Body of pancreas (tissue), 4 donors: ENCODE measurements at regions not wholly inside any gene's neighbourhood (a gene's known extent, or its start where the extent isn't known, plus 50 kb on each side); places are given as distances from the start of the nearest gene placed in this dataset.

ENCODE experiments used
- ATAC-seq: fragments of 150-250 bp; one replicate; pipeline ENCODE4 v1.9.1; 2016
- DNase-seq, 4 donors: peaks; one replicate each; pipeline ENCODE4 v3.0.0-alpha.2; 2019
- H3K27ac ChIP-seq, 4 donors: fragments of 200-600 bp; sonication (generic); 1 replicate in 3 of 4; 2 replicates in 1 of 4; pipeline versions ENCODE4 v1.5.1 to v1.6.1; 2016 to 2019; ENCODE audit warnings: mild to moderate bottlenecking in 1 of 4, mixed read lengths in 1 of 4, moderate library complexity in 1 of 4
- H3K27me3 ChIP-seq, 2 donors: fragments of 200-600 bp; sonication (generic); one replicate each; pipeline ENCODE4 v1.6.0; 2016; ENCODE audit warnings: mild to moderate bottlenecking in 1 of 2
- H3K36me3 ChIP-seq, 2 donors: fragments of 200-600 bp; sonication (generic); replicated peaks in 1 of 2; 2 replicates each; pipeline ENCODE4 v1.5.1; 2016; ENCODE audit warnings: low read depth in 2 of 2; ENCODE audit not compliant: insufficient read depth in 1 of 2
- H3K4me1 ChIP-seq: fragments of 200-600 bp; sonication (generic); one replicate; pipeline ENCODE4 v1.6.0; 2016
- H3K4me3 ChIP-seq, 2 donors: fragments of 200-600 bp; sonication (generic); 1 replicate in 1 of 2; 2 replicates in 1 of 2; pipeline ENCODE4 v1.5.1; 2016 to 2019
- H3K9me3 ChIP-seq, 3 donors: fragments of 200-600 bp; sonication (generic); 1 replicate in 2 of 3; 2 replicates in 1 of 3; pipeline ENCODE4 v1.5.1; 2016
- CTCF ChIP-seq, 7 experiments: fragments of 450-650 bp in 4 of 7; fragments of 200-600 bp in 3 of 7; sonication (generic) in 3 of 7; IDR thresholded peaks; one replicate each; pipeline ENCODE4 v1.5.1; 2016 to 2019; ENCODE audit warnings: antibody characterized with exemption in 7 of 7
- POLR2A ChIP-seq, 3 donors: fragments of 450-650 bp; IDR thresholded peaks; one replicate each; pipeline ENCODE4 v1.6.1; 2016; ENCODE audit warnings: antibody characterized with exemption in 3 of 3, mild to moderate bottlenecking in 2 of 3
- WGBS, 2 donors: methylation state at CpG; one replicate each; pipeline ENCODE4 v1.1.5; 2017; 5-methylcytosine and 5-hydroxymethylcytosine counted together
- intact Hi-C: fragments of 100-400 bp; cut with DNase I; formaldehyde crosslinking; loops from one replicate; pipeline ENCODE4 v1.15.1; 2023

- H3K27me3 ChIP-seq: no peaks in the 10 kb centered on the region
- peaks cover 0 to 7% (median 0%) of the 10 kb centered on the region in 3 donors for H3K9me3 ChIP-seq
- no peaks in the 10 kb centered on the region for H3K36me3 ChIP-seq
- H3K27ac ChIP-seq: no peak overlapping the region
- H3K4me3 ChIP-seq: no peak overlapping the region
- TF ChIP-seq POLR2A (IDR thresholded peaks at IDR 0.05) (no peak), CTCF (IDR thresholded peaks at IDR 0.05) (no peak)
- no peaks in the 10 kb centered on the region for H3K4me1 ChIP-seq
- intact Hi-C loops: no loop called here
- 58 to 61% methylated on average over 2 of the region's 2 CpGs for WGBS, 2 donors
- DNase-seq (no peak), ATAC-seq (no peak)
Observed at GRCh38 chr21:30081506-30081905, 85.1 kb downstream of the CLDN17 start.

- ATAC-seq: peak; percentile 42
- Histone ChIP-seq H3K27ac (no peak overlapping the region), H3K4me1 (no peaks in the 10 kb centered on the region), H3K4me3 (no peak overlapping the region), H3K27me3 (no peaks in the 10 kb centered on the region), H3K36me3 (no peaks in the 10 kb centered on the region), H3K9me3 (peaks cover 0 to 8% (median 0%) of the 10 kb centered on the region in 3 donors)
- DNase-seq: peak in 3 of 4 donors; percentile 17 to 42 (median 19)
- no peak for TF ChIP-seq POLR2A (IDR thresholded peaks at IDR 0.05)
- peak in 4 of 7 experiments; percentile 18 to 31 (median 20) for TF ChIP-seq CTCF (IDR thresholded peaks at IDR 0.05)
- WGBS, 2 donors: 4 to 7% methylated on average over 4 of the region's 4 CpGs
- intact Hi-C loops: no loop called here
Observed at GRCh38 chr21:30072496-30072895, 94.1 kb downstream of the CLDN17 start.

- H3K27me3 ChIP-seq: no peaks in the 10 kb centered on the region
- ATAC-seq (no peak), DNase-seq (no peak)
- intact Hi-C loops: no loop called here
- H3K4me1 ChIP-seq: no peaks in the 10 kb centered on the region
- no peaks in the 10 kb centered on the region for H3K36me3 ChIP-seq
- H3K4me3 ChIP-seq: no peak overlapping the region
- WGBS, 2 donors: 0 to 4% methylated on average over 1 of the region's 1 CpG
- H3K27ac ChIP-seq: no peak overlapping the region
- TF ChIP-seq POLR2A (IDR thresholded peaks at IDR 0.05) (no peak), CTCF (IDR thresholded peaks at IDR 0.05) (no peak)
- no peaks in the 10 kb centered on the region for H3K9me3 ChIP-seq
Observed at GRCh38 chr21:30058928-30059327, 107.7 kb downstream of the CLDN17 start.

GRCh38 chr21:30057108-30057507, 109.5 kb downstream of the CLDN17 start:
- H3K4me1 ChIP-seq: no peaks in the 10 kb centered on the region
- DNase-seq: no peak
- H3K27ac ChIP-seq: no peak overlapping the region
- no peaks in the 10 kb centered on the region for H3K36me3 ChIP-seq
- TF ChIP-seq POLR2A (IDR thresholded peaks at IDR 0.05) (no peak), CTCF (IDR thresholded peaks at IDR 0.05) (no peak)
- H3K27me3 ChIP-seq: no peaks in the 10 kb centered on the region
- 52 to 67% methylated on average over 3 of the region's 3 CpGs for WGBS, 2 donors
- ATAC-seq: no peak
- intact Hi-C loops: no loop called here
- no peaks in the 10 kb centered on the region for H3K9me3 ChIP-seq
- no peak overlapping the region for H3K4me3 ChIP-seq

GRCh38 chr21:30048570-30048969, 108.8 kb upstream of the GRIK1 start:
- Histone ChIP-seq H3K27ac (no peak overlapping the region), H3K4me3 (no peak overlapping the region), H3K9me3 (no peaks in the 10 kb centered on the region), H3K27me3 (no peaks in the 10 kb centered on the region), H3K4me1 (no peaks in the 10 kb centered on the region), H3K36me3 (no peaks in the 10 kb centered on the region)
- intact Hi-C loops: no loop called here
- ATAC-seq: no peak
- no peak for TF ChIP-seq CTCF (IDR thresholded peaks at IDR 0.05)
- no peak for TF ChIP-seq POLR2A (IDR thresholded peaks at IDR 0.05)
- 82 to 88% methylated on average over 1 of the region's 1 CpG for WGBS, 2 donors
- DNase-seq: no peak
